DND-41 (cell line): ENCODE measurements at regions not wholly inside any gene's neighbourhood (a gene's known extent, or its start where the extent isn't known, plus 50 kb on each side); places are given as distances from the start of the nearest gene placed in this dataset.

Experiments used
- EZH2 ChIP-seq: IDR thresholded peaks from 3 replicates; pipeline ENCODE4 v1.6.1; 2012; ENCODE audit warnings: borderline replicate concordance, low read depth, mild to moderate bottlenecking, moderate library complexity, low read length, inconsistent platforms; ENCODE audit not compliant: severe bottlenecking
- TF ChIP-seq, protein P1 (sequence below): IDR thresholded peaks from 2 replicates; pipeline ENCODE4 v1.5.1; 2012; ENCODE audit warnings: borderline replicate concordance, low read length, moderate library complexity, mild to moderate bottlenecking; ENCODE audit not compliant: poor library complexity, severe bottlenecking; ENCODE audit errors: extremely low read depth

DNA sequence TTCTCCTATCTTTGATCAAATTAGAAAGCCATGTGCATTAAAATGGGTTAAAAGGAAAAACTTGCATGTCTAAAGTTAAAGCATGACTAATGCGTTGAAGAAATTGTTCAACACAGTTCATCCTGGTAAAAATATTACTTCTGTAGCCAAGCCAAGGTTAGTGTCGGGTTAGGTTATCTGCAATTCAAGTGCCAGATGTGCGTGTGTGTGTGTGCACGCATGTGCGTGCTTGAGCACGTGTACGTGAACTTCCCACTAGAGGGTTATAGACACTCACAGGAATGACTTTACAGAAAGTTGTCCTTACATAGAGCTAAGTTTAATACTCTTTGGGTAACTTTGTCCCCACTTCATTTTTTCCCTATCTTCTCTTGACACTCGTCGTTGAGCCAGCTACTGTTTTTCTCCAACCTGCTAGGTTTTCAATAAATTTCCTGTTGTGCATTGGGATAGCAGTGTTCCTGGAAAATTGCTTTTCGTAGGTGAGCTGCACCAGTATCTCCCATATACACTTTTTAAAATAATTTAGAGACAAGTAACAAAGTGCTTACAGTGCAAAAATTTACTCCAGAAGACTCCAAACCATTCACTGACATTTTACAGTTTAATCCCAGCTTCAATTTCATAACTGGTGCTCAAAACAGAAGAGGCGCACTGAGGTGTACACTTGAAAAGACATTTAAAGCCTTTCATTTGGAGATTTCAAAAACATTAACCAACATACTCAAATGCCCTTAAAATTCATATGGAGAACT lies 353.8 kb downstream of the NFIB start:
- TF ChIP-seq, protein P1, sequence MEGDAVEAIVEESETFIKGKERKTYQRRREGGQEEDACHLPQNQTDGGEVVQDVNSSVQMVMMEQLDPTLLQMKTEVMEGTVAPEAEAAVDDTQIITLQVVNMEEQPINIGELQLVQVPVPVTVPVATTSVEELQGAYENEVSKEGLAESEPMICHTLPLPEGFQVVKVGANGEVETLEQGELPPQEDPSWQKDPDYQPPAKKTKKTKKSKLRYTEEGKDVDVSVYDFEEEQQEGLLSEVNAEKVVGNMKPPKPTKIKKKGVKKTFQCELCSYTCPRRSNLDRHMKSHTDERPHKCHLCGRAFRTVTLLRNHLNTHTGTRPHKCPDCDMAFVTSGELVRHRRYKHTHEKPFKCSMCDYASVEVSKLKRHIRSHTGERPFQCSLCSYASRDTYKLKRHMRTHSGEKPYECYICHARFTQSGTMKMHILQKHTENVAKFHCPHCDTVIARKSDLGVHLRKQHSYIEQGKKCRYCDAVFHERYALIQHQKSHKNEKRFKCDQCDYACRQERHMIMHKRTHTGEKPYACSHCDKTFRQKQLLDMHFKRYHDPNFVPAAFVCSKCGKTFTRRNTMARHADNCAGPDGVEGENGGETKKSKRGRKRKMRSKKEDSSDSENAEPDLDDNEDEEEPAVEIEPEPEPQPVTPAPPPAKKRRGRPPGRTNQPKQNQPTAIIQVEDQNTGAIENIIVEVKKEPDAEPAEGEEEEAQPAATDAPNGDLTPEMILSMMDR: no peak
- TF ChIP-seq EZH2: no peak
